ENCODE measurements at regions not wholly inside any gene's neighbourhood (a gene's known extent, or its start where the extent isn't known, plus 50 kb on each side); places are given as distances from the start of the nearest gene placed in this dataset.

DNA sequence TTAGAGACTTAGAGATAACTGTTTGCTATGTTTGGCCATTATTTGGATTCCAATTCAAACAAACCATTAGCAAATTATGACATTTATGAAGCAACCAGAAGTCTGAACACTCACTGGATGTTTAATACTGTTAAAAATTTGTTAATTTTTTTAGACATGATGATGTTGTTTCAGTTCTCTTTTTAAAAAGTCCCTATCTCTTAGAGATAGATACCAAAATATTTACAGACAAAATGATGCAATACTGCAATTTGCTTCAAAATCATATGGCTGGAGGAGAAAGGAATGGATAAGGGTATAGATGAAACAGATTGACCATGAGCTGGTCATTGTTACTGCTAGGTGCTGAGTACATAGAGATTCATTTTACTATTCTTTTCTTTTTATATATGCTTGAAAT, 534.6 kb downstream of the BCOR start:
- TF ChIP-seq, protein P1, sequence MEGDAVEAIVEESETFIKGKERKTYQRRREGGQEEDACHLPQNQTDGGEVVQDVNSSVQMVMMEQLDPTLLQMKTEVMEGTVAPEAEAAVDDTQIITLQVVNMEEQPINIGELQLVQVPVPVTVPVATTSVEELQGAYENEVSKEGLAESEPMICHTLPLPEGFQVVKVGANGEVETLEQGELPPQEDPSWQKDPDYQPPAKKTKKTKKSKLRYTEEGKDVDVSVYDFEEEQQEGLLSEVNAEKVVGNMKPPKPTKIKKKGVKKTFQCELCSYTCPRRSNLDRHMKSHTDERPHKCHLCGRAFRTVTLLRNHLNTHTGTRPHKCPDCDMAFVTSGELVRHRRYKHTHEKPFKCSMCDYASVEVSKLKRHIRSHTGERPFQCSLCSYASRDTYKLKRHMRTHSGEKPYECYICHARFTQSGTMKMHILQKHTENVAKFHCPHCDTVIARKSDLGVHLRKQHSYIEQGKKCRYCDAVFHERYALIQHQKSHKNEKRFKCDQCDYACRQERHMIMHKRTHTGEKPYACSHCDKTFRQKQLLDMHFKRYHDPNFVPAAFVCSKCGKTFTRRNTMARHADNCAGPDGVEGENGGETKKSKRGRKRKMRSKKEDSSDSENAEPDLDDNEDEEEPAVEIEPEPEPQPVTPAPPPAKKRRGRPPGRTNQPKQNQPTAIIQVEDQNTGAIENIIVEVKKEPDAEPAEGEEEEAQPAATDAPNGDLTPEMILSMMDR (IDR thresholded peaks at IDR 0.05; ENCODE audit: low read length): no peak
- no peak for TF ChIP-seq EZH2 (IDR thresholded peaks at IDR 0.05; ENCODE audit: borderline replicate concordance, low read length)
